ENCODE measurements at regions not wholly inside any gene's neighbourhood (a gene's known extent, or its start where the extent isn't known, plus 50 kb on each side); places are given as distances from the start of the nearest gene placed in this dataset.

DNA sequence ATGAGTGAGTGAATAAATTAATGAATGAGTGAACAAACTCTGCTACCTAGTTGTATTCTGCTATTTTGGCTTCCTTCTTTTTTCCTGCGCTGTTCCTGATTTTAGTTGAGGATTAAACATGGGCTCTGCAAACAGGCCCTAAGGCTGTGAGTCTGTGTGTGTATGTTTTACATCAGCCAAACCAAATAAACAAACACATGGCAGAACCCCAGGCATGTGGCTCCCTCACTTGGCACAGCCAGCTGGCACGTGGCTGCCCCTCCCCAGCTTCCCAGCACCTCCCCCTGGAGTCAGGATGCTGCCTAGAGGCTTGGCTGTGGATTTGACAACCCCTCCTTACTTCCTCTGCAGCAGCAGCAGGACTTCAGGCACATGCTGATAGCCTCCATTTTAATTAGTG is 593.2 kb downstream of the INSC start:
- no peak for DNase-seq

DNA sequence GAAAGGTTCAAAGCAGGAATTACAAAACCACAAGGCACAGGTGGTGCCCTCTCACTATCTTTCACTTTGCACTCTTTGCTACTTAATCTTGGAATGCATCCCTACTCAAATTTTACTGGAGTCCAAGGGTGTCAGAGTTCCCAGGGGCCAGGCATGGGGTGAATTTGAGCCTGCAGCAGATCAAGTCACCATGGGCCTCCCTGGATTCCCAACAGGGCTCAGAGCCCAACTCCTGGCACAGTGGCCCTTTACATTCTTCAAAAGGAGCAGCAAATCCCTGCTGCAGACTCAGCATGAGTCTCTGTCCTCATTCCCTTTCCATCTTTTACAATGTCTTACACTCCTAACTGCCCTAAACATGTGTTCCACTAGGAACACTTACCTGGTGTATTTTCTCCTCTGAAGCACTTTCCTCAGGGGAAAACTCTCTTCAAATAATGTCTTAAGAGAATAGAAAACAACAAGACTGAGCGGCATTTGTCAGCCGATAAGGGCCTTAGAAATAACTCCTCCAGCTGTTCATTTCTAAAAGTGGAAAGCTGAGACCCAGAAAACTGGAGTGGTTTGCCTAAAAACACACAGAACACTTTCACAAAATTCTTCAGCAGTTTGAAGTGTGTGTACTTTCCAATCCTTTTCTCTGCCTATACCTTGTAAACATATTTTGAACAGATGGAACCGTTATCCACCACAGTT is 596.0 kb downstream of the INSC start:
- DNase-seq, result no peak

DNA sequence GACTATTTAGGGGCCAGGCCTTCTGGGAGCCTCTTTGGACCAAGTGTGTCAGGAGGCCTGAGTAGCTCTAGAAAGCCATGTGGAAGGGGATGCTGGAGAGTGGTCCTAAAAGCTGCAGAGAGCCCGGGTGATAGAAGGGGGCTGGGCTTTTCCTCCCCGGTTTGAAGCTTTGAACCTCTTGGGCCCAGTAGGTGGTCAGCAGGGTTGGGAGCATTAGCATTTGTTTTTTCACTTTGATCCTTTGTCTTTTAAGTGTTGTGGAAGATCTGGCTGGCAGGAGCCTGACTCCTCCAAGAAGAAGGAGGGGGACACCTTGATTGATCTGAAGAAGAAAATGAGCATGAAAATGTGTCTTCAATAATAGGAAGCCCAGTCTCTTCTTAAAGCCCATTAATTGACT is 596.6 kb downstream of the INSC start:
- DNase-seq, result no peak

DNA sequence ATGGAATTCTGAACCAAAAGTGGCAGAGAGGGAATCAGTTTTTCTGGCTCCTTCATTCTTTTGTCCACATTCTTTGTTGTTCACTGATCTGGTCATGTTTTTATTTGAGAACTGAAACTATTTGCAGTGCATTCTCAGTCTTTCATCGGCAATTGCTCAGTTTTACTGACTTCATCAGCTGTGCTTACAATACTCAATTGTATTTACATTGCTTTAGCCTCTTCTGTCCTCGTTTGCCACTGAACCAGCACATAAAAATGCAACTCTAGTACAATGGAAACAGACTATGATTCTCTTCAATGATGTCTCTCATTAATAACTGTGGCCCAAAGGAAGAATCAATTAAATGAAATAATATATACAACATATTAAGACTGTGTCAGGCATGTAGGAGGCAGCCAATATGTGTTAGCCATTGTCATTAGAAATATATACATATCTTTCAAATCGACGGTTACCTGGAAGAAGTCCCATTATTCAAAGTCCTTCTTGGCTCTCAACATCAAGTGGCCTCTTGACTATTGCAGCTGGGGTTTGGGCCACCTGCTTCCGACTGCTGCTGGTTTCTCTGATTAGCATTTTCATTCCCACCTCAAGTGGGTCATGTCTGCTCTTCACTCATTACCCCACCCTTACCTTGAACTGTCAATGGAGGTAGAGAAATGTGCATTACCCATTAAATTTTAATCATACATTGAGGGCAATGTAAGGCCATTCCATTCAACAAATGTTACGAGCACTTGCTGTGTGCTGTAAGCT is 600.1 kb downstream of the INSC start:
- no peak for DNase-seq

DNA sequence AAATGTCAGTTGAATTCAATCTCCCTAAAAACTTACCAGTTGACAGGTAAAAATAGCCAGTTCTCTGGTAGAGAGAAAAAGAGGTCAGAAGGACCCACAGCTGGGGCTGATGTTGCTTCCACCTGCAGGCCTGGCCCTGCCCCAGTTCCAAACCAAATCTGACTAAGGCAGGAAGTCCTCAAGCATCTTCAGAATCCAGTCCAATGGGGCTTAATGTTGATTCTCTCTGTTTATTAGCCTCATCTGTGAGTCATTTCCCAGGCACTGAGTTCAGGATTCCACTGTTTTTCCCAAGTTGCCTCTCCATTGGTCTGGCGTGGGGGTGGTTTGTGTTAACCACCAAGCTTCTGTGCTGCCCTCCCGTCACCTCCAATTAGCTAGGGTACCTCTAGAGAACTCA is 601.8 kb downstream of the INSC start:
- no peak for DNase-seq

DNA sequence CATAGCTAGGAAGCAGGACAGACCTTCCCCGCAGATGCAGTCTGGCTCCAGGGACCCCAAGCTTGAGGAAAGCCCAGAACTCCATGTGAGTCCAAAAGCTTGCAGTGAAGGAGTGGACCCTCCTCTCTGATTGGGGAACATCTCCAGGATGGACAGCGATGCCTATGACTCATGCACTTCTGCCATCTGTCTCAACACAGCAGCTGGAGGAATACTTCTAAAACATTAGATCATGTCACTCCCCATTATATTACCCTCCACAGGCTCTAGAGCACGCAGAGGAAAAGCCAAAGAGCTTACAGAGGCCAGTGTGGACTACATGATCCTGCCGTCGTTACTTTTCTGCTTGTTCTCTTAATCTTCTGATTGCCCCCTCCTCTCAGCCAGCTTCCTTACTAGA is 605.7 kb downstream of the INSC start:
- no peak for DNase-seq

DNA sequence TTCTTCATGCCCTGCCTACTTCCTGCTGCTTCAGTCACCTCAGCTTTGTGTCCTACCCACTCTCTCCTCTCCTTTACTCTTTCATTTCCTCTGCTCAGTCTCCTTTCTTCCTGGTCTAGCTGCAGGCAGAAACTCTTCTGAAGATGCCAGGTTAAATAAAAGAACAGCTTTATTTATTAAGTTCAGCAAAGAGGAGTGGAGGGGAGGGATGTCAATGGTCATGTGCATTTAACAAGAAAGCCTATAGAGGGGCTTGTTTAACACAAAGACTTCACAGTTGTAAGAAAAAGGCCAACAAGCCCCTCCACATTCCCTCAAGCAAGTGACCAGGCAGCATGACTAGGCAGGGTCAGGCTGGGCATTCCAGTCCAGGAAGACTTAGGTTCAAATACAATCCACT is 609.2 kb downstream of the INSC start:
- DNase-seq, result no peak

DNA sequence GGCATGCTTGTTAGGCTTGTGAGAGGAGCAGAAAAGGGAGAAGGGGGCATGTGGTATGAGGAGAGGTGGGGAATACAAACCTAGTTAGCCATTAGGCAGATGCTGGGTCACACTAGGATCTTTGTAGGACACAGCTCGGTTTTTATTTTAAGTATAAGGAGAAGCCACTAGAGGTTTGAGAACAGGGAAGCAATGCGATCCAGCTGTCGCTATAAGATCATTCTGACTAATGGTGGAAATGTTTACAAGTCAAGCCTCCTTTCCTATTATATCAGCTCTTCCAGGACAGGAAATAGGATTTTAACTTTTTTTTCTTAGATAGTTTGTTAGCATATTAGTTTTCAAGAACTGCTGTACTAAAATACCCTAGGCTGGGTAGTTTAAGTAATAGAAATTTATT is 609.9 kb downstream of the INSC start:
- DNase-seq, result no peak

DNA sequence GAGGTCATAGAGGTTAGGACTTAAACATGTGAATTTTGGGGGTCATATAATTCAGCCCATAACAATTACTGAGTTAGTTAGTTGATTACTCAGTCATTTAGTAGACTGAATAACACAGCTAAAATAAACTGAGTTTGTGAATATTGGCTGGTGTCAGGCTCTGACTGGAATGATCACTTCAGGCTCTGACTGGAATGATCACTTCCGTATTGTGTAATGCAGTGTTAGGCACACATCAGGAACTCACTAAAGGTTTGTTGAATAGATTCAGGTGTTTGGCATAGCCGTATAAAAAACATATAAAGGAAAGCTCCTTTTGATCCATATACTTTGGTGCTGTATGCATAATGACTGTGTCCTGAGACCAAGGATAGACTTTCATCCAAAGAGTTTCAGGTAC is 610.5 kb downstream of the INSC start:
- DNase-seq, result no peak

DNA sequence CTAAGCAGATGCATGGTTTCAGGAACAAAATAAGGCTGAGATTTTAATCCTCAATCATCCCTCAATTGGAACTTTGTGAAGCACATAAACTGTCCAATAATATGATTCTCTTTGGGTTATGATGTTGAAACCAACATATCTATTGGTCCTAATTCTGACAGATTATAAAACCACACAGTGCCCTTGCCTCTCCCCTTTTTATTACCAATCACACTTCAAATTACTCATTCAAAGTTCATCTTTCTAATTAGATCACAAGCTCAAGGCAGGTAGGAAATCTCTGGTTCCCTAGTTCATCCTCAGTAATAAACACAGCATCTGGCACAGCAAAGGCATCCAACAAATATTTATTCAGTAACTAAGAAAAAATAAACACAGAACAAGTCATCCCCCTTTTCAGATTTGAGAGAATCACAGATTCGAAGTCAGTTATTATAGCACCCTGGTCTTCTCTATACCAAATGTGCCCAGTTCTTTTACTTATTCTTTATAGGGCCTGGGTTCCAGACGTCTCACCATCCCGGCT is 611.6 kb downstream of the INSC start:
- DNase-seq, result no peak

DNA sequence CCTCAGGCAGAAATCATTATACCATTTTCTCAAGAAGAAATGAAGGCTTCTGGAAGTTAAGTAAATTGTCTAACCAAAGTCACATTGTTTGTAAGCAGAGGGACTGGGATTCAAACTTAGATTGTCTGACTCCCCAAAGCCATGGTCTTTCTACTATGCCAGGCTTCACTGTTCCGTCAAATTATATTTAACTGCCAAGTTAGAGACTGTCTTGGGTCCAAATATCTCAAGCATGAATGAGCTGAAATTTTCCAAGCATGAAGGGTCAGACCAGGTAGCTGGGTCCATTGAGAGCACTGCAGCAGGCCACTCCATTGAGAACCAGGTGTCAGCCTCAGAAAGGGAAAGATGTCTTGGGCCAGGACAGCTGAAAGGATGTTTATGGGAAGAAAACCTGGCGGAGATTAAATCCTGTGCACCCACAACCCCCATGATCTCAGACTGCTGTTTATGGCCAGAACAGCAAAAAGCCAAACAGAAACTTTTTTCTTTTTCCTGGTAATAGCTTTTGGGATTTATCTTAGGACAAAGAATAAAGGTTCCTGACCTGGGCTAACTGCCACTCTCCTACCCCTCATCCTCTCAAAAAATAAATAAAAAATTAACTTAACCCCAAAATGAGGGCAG is 612.3 kb downstream of the INSC start:
- DNase-seq, result no peak

DNA sequence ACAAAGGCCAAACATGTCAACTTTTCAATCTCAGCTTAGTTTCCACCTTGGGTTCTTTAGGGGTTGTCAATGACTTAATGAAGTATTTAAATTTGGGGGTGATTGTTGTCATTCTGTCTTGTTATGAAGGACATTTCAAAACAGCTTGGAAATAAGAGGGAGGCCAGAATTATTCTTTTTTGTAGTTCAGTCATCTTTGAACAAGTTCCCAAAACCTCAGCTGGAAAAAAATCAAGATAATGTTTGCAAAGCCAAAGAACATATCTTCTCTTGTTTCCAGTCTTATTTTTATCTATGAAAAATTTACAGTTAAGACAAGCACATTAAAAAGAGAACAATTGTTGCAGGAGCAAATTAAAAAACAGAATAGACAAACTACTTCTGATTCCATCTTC is 612.8 kb downstream of the INSC start:
- DNase-seq, result no peak

DNA sequence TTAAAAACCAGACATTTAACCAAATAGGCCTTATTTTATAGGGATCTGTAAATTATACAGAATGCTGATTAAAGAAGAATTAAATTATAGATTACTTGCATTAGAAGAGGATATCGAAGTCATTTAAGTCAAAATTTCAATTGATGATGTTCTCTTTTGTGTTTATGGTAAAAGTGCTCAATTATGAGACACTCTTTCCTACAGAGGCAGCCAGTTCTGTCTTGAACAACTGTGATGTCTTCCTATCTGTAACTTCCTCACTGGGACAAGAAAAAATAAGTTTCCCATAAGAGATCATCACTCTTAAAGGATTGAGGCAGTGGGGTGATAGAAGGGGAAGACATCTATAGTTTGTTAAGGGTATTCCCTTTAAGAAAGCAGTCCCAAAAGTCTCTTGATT is 613.5 kb downstream of the INSC start:
- DNase-seq, result no peak

DNA sequence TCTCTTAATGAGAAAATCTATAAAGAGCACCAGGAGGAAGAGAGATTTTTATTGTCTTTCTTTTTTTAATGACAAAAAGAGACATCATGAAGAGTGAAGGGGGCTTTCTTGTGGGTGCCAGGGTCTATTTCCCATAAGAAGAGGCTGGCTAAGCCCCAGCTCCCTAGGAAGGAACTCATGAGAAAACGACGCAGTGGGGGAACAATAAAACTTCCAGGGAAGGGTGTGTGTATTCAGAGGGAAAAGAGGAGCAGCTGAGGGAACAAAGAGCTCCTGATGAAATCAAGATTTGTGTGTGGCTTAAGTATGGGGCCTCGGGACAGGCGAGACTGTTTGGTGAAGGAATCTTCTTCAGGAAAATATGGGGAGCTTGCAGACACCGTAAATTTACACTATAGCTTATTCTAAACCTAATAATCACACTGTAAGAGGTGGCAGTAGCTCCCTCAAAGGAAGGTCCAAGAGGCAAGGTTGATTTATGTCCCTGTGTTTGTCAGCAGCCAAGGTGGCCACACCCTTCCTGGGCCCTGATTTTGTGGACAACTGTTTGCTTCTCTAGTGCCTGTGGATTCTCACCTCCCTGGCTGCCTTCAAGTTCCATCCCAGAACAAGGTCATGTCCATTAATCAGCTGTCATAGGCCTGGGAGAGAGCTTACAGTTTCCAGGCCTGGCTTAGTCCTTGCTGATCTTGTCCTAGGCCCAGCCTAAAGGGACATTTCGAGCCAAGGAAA is 615.7 kb downstream of the INSC start:
- no peak for DNase-seq

DNA sequence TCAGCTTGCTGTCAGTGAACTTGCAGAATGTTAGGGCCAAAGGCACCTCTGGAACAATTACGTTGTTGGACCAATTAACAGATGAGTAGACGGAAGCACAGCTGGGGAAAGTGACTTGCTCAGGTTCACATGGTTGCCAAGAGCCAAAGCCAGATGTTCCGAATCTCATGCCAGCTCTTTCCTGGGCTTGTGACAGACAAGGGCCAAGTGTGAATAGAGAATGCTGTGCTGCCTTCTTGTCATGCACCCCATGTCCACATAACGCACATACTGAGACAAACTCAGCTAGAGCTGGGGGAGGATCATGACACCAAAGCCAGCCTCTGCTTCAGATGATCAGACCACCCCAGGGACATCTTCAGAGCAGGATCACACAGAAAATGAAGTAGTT is 616.3 kb downstream of the INSC start:
- no peak for DNase-seq

DNA sequence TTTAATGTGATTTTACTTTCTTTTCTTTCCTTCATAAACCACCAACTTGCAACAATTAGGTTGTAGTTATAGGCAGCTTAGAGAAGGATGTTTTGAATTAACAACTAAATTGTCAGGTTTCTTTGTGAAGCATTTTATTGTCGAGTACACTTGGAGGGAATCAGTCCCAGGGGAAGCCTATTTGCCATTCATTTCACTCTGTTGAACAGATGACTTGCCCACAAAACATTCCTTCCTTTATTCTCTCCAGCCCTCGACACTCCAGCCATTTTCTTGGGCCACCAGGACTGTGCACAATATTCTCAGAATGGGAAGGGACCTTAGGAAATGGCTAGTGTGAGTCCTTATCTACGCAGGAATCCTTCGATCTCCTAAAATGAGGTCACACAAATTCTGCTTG is 620.6 kb downstream of the SOX6 start:
- DNase-seq, result no peak

DNA sequence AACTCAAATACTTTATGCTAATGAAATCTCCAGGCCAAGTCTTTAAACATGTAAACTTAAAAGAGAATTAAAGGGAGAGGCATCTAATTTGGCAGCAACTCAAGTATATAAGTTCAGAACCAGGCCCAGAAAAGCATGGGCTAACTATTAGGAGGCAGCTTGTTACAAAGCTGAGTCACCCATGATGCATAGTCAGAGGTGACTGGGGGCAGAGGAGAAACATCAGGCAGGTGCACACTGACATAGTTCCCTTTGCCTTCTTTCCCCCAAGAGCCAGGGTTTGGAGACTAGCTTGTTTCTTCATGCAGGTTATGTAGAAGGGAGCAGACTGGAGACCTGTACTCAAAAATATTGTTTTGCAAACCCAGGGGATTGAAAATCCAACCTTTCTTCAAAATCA is 619.0 kb downstream of the SOX6 start:
- no peak for DNase-seq

DNA sequence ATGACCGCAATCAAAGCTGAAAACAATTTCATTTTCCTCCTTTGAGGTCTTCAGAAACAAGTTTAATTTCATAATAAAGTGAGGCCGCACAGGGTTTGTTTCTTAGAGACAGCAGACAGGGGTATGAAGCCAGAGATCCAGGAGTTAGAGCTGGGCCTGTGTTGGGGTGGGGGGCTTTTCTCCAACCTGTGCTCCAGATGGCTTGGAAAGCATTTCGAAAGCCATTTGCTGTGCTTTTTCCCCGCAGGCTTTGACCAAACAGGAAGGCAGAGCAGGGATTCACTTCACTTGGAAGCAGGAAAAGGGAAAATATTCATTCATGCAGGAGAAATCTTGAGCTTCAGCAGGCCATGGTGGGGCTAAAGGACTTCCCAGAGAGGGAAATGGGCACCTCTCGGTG is 617.4 kb downstream of the SOX6 start:
- DNase-seq, result no peak

DNA sequence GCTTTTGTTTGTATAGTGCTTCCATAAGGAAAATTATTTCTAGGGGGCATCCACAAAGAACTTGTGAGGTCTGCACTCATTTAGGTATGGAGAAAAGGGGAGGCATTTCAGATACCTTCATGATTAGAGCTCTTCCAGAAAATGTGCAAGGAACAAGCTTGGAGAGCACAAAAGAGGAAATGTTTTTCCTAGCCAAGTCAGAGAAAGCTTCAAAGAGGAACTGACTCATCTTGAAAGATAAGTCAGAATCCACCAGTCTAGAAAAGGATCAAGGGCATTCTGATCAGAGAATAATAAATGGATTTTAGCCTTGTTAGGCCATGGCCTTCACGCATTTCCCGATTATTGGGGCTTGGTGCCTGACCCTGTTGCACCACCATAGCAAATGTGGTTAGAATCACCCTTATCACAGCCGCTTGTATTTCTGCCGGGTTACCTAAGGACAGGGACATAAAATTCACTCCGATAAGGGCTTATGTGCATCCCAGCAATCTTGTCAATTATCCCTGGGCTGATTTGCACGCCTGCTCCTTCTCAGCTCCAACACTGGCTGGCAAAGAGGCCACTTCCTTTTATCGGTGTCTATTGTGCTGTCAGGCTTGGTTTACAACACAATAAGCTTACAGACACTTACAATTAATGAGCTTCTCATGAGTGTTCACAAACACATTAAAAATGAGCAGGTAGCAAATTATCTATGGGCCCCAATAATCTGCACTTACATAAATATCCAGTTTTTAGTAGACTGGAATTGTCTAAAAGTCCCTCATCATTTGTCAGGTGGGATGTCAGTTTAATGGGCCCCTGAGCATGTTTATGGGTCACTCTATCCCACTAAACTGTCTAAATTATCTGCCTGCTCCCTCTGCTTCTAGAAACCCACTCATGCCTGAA is 613.5 kb downstream of the SOX6 start:
- DNase-seq, result no peak

DNA sequence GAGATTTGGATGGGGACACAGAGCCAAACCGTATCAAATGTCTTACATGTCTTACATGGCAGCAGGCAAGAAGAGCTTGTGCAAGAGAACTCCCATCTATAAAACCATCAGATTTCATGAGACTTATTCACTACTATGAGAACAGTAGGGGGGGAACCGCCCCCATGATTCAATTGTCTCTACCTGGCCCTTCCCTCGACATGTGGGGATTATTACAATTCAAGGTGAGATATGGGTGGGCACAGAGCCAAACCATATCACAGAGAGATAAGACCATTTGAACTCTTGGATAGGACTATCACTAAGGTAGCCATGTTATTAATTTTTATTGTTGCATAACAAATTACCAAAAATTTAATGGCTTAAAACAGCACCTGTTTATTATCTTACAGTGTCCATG is 611.7 kb downstream of the SOX6 start:
- no peak for DNase-seq

DNA sequence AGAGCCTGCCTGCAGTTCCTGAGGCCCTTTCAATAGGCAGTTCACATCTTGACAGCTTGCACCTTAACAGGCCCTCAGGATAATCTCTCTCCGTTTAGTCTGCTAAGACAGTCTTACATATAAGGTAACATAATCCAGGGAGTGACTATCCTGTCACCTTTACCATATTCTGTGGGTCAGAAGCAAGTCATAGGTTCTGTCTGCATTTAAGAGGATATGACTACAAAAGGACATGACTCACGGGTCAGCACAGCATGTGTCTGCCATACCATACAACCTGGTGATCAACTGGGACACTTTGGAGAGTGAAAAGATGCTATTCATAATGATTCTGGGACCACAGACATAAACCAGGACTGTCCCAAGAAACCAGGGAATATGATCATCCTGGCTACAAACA is 611.1 kb downstream of the SOX6 start:
- DNase-seq, result no peak

DNA sequence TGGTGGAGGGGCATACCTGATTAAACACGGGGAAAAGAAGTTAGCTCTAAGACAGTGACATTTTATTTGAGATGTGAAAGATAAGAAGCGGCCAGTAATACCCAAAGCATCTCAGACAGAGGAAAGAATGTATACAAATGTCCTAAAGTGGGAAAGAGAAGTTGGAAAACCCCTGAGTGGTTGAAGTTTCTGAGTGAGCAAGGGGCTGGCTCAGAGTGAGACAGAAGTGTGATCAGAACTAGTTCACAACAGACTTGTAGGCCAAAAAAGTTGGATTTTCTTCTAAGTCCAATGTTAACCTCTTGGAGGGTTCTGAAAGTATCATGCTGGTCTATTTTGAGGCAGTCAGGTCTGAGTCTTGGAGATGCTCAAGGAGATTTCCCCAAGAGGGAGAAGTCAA is 608.7 kb downstream of the SOX6 start:
- DNase-seq, result no peak

All from activated effector memory CD4-positive, alpha-beta T cell treated with anti-CD3 and anti-CD28 coated beads, Interleukin-2, amount 50 U/mL, for 16 hours (primary cell).